SU-DHL-6 (cell line): ENCODE measurements at regions not wholly inside any gene's neighbourhood (a gene's known extent, or its start where the extent isn't known, plus 50 kb on each side); places are given as distances from the start of the nearest gene placed in this dataset.

ENCODE experiments used
- H2AFZ ChIP-seq: fragments of 200-600 bp; sonication (generic); 2 replicates; pipeline ENCODE4 v1.6.1; 2014; ENCODE audit warnings: low read depth, mild to moderate bottlenecking, moderate library complexity, mixed read lengths, antibody characterized with exemption, low read length; ENCODE audit not compliant: severe bottlenecking
- H3F3A ChIP-seq: fragments of 200-600 bp; shearing (Covaris generic); 2 replicates; pipeline ENCODE4 v1.6.0; 2016; ENCODE audit warnings: antibody characterized with exemption, mild to moderate bottlenecking; ENCODE audit not compliant: insufficient read depth
- H3K27ac ChIP-seq: fragments of 200-600 bp; sonication (generic); 2 replicates; pipeline ENCODE4 v1.5.1; 2016; ENCODE audit warnings: low read depth, mild to moderate bottlenecking, low read length, moderate library complexity, mixed read lengths
- H3K27me3 ChIP-seq: fragments of 200-600 bp; sonication (generic), shearing (Covaris generic); 2 replicates; pipeline ENCODE4 v1.6.0; 2014; ENCODE audit warnings: mild to moderate bottlenecking, low read length
- H3K36me3 ChIP-seq: fragments of 200-600 bp; sonication (generic); 2 replicates; pipeline ENCODE4 v1.6.1; 2014; ENCODE audit warnings: mild to moderate bottlenecking, low read length, mixed read lengths
- H3K4me2 ChIP-seq: fragments of 300-600, 200-600 bp; shearing (Covaris generic), sonication (generic); 2 replicates; pipeline ENCODE4 v1.6.0; 2014; ENCODE audit warnings: low read length, low read depth, mild to moderate bottlenecking; ENCODE audit not compliant: poor library complexity, severe bottlenecking
- H3K4me3 ChIP-seq: fragments of 200-600 bp; sonication (generic); 2 replicates; pipeline ENCODE4 v1.5.1; 2014; ENCODE audit warnings: antibody characterized with exemption, low read length, mild to moderate bottlenecking, mixed read lengths; ENCODE audit not compliant: insufficient read depth, poor library complexity, severe bottlenecking
- H3K79me2 ChIP-seq: fragments of 200-600 bp; sonication (generic); 2 replicates; pipeline ENCODE4 v1.6.1; 2014; ENCODE audit warnings: mild to moderate bottlenecking, low read length, moderate library complexity; ENCODE audit not compliant: insufficient read depth
- H3K9ac ChIP-seq: fragments of 200-600 bp; sonication (generic); 2 replicates; pipeline ENCODE4 v1.7.0; 2014; ENCODE audit warnings: mild to moderate bottlenecking, low read length
- H3K9me2 ChIP-seq: fragments of 200-600 bp; sonication (generic); replicated peaks from 2 replicates; pipeline ENCODE4 v1.6.1; 2014; ENCODE audit warnings: low read length; ENCODE audit not compliant: insufficient read depth
- H3K9me3 ChIP-seq: fragments of 200-600 bp; sonication (generic); 2 replicates; pipeline ENCODE4 v1.6.1; 2014; ENCODE audit warnings: low read length, mixed read lengths; ENCODE audit not compliant: insufficient read depth
- H4K20me1 ChIP-seq: fragments of 200-600 bp; sonication (generic); 2 replicates; pipeline ENCODE4 v1.6.1; 2014; ENCODE audit warnings: low read depth, mild to moderate bottlenecking, antibody characterized with exemption, low read length, moderate library complexity, mixed read lengths
- CTCF ChIP-seq: fragments of 200-600 bp; sonication (generic); IDR thresholded peaks from one replicate; pipeline ENCODE4 v1.5.1; 2017; ENCODE audit warnings: antibody characterized with exemption, mild to moderate bottlenecking, low read length, moderate library complexity; ENCODE audit not compliant: insufficient read depth, poor library complexity, severe bottlenecking
- EZH2phosphoT487 ChIP-seq: fragments of 200-600 bp; sonication (generic), shearing (Covaris generic); conservative IDR thresholded peaks from 2 replicates; pipeline ENCODE4 v1.6.1; 2018; ENCODE audit warnings: mild to moderate bottlenecking, antibody characterized with exemption, low read length, moderate library complexity, mixed read lengths

- Histone ChIP-seq H3K79me2 (no peaks in the 10 kb centered on the region), H2AFZ (no peak overlapping the region), H3K27me3 (no peaks in the 10 kb centered on the region), H3K9me2 (no peaks in the 10 kb centered on the region), H3F3A (no peaks in the 10 kb centered on the region), H3K36me3 (no peaks in the 10 kb centered on the region), H3K4me2 (no peak overlapping the region), H3K9ac (no peak overlapping the region), H3K27ac (no peak overlapping the region), H3K9me3 (no peaks in the 10 kb centered on the region), H4K20me1 (no peaks in the 10 kb centered on the region), H3K4me3 (no peak overlapping the region)
- TF ChIP-seq CTCF (no peak), EZH2phosphoT487 (no peak)
These were observed 299.8 kb downstream of the RPS29 start for GRCh38 chr14:49286257-49286983.

GRCh38 chr14:49280566-49280965 lies 305.6 kb downstream of the RPS29 start:
- Histone ChIP-seq H3K27ac (no peak overlapping the region), H3K9me3 (no peaks in the 10 kb centered on the region), H3K27me3 (no peaks in the 10 kb centered on the region), H3K4me2 (no peak overlapping the region), H3K9me2 (no peaks in the 10 kb centered on the region), H3K79me2 (no peaks in the 10 kb centered on the region), H3F3A (no peaks in the 10 kb centered on the region), H2AFZ (no peak overlapping the region), H3K9ac (no peak overlapping the region), H3K4me3 (no peak overlapping the region), H4K20me1 (no peaks in the 10 kb centered on the region), H3K36me3 (no peaks in the 10 kb centered on the region)
- TF ChIP-seq EZH2phosphoT487: no peak
- TF ChIP-seq CTCF: no peak

- no peak for TF ChIP-seq EZH2phosphoT487
- no peak for TF ChIP-seq CTCF
- Histone ChIP-seq H3K27ac (no peak overlapping the region), H3K27me3 (no peaks in the 10 kb centered on the region), H4K20me1 (no peaks in the 10 kb centered on the region), H3K9me3 (no peaks in the 10 kb centered on the region), H3K4me2 (no peak overlapping the region), H3K9me2 (no peaks in the 10 kb centered on the region), H3K4me3 (no peak overlapping the region), H3K9ac (no peak overlapping the region), H2AFZ (no peak overlapping the region), H3F3A (no peaks in the 10 kb centered on the region), H3K79me2 (no peaks in the 10 kb centered on the region), H3K36me3 (no peaks in the 10 kb centered on the region)
These were observed 335.7 kb downstream of the RPS29 start for GRCh38 chr14:49250517-49250916.
